Transverse colon (tissue), 4 donors: ENCODE measurements at regions not wholly inside any gene's neighbourhood (a gene's known extent, or its start where the extent isn't known, plus 50 kb on each side); places are given as distances from the start of the nearest gene placed in this dataset.

Experiments used
- DNase-seq: peaks from one replicate; pipeline ENCODE4 v3.0.0-alpha.2; 2019
- H3K27ac ChIP-seq, 4 donors: fragments of 200-600 bp; sonication (generic); 2 replicates each; pipeline ENCODE4 v1.5.1; 2016 to 2018; ENCODE audit warnings: inconsistent platforms in 4 of 4
- H3K27me3 ChIP-seq: fragments of 200-600 bp; sonication (generic); 2 replicates; pipeline ENCODE4 v1.5.1; 2017; ENCODE audit warnings: inconsistent platforms
- H3K36me3 ChIP-seq, 4 donors: fragments of 200-600 bp; sonication (generic); 2 replicates each; pipeline ENCODE4 v1.5.1; 2017 to 2019; ENCODE audit warnings: inconsistent platforms in 4 of 4
- H3K4me1 ChIP-seq, 4 donors: fragments of 200-600 bp; sonication (generic); 2 replicates each; pipeline ENCODE4 v1.5.1; 2017 to 2020; ENCODE audit warnings: inconsistent platforms in 4 of 4
- H3K4me3 ChIP-seq, 4 donors: fragments of 200-600 bp; sonication (generic); 1 replicate in 1 of 4; 2 replicates in 3 of 4; pipeline versions ENCODE4 v1.5.1 to v1.6.1; 2017 to 2019; ENCODE audit warnings: inconsistent platforms in 4 of 4
- H3K9me3 ChIP-seq, 2 donors: fragments of 200-600 bp; sonication (generic); 2 replicates each; pipeline ENCODE4 v1.5.1; 2017 to 2019; ENCODE audit warnings: inconsistent platforms in 2 of 2
- CTCF ChIP-seq, 5 experiments: fragments of 200-600 bp in 3 of 5; fragments of 450-650 bp in 2 of 5; sonication (generic) in 3 of 5; IDR thresholded peaks; 1 replicate in 2 of 5; 2 replicates in 3 of 5; pipeline ENCODE4 v1.5.1; 2016 to 2017; ENCODE audit warnings: antibody characterized with exemption in 5 of 5, inconsistent platforms in 3 of 5, mild to moderate bottlenecking in 2 of 5, moderate library complexity in 1 of 5
- EP300 ChIP-seq: sonication (generic); formaldehyde crosslinking; IDR thresholded peaks from one replicate; pipeline ENCODE4 v1.6.1; 2017; ENCODE audit warnings: antibody characterized with exemption, low read depth
- POLR2A ChIP-seq: fragments of 450-650 bp; IDR thresholded peaks from one replicate; pipeline ENCODE4 v1.6.1; 2016; ENCODE audit warnings: antibody characterized with exemption, mild to moderate bottlenecking, moderate library complexity
- POLR2AphosphoS5 ChIP-seq, 3 donors: sonication (generic); formaldehyde crosslinking; IDR thresholded peaks; one replicate each; pipeline ENCODE4 v1.6.1; 2016; ENCODE audit warnings: antibody characterized with exemption in 3 of 3
- WGBS, 2 donors: methylation state at CpG; one replicate each; pipeline ENCODE4 v1.1.5; 2018; ENCODE audit warnings: low coverage in 1 of 2; 5-methylcytosine and 5-hydroxymethylcytosine counted together
- in situ Hi-C, 4 donors: fragments of 200-750 bp; cut with MboI; loops; one replicate each; pipeline versions ENCODE4 v1.15.0 to v1.15.1; 2017; ENCODE audit warnings: low sequenced_read_pairs in 3 of 4, low pct_ligation_motif_present in 1 of 4, low pct_unique_long_range_greater_than_20kb in 1 of 4
- intact Hi-C: fragments of 100-400 bp; cut with DNase I; formaldehyde crosslinking; loops from one replicate; pipeline ENCODE4 v1.15.1; 2023; ENCODE audit warnings: low total_unique reads

GRCh38 chr7:13656330-13656729 is 333.1 kb downstream of the ETV1 start:
- no peak overlapping the region for H3K27ac ChIP-seq
- H3K27me3 ChIP-seq = no peaks in the 10 kb centered on the region
- 75 to 81% methylated on average over 1 of the region's 1 CpG for WGBS, 2 donors
- TF ChIP-seq CTCF (IDR thresholded peaks at IDR 0.05) (no peak), POLR2A (no peak), EP300 (no peak), POLR2AphosphoS5 (IDR thresholded peaks at IDR 0.05) (no peak)
- in situ Hi-C loops = no loop called here
- intact Hi-C loops = no loop called here
- no peak for DNase-seq
- no peaks in the 10 kb centered on the region for H3K4me1 ChIP-seq
- H3K9me3 ChIP-seq = peaks cover 0 to 4% of the 10 kb centered on the region in 2 donors
- no peaks in the 10 kb centered on the region for H3K36me3 ChIP-seq
- no peak overlapping the region for H3K4me3 ChIP-seq

- Histone ChIP-seq H3K36me3 (no peaks in the 10 kb centered on the region), H3K9me3 (no peaks in the 10 kb centered on the region), H3K4me1 (no peaks in the 10 kb centered on the region), H3K4me3 (no peak overlapping the region), H3K27ac (no peak overlapping the region), H3K27me3 (no peaks in the 10 kb centered on the region)
- no peak for TF ChIP-seq POLR2A
- no peak for TF ChIP-seq POLR2AphosphoS5 (IDR thresholded peaks at IDR 0.05)
- TF ChIP-seq CTCF (IDR thresholded peaks at IDR 0.05) = no peak
- no peak for TF ChIP-seq EP300
- DNase-seq = no peak
- intact Hi-C loops = no loop called here
- 88% methylated on average over 6 of the region's 6 CpGs; no CpG with 5 or more reads in 1 of the 2 donors for WGBS, 2 donors
- in situ Hi-C loops = no loop called here
Measured at GRCh38 chr7:13673290-13673689, 316.2 kb downstream of the ETV1 start.

- H3K27me3 ChIP-seq = no peaks in the 10 kb centered on the region
- WGBS, 2 donors = 58 to 80% methylated on average over 1 of the region's 1 CpG
- no peak overlapping the region for H3K4me3 ChIP-seq
- no peaks in the 10 kb centered on the region for H3K9me3 ChIP-seq
- intact Hi-C loops = no loop called here
- in situ Hi-C loops = no loop called here
- H3K4me1 ChIP-seq = no peaks in the 10 kb centered on the region
- no peak overlapping the region for H3K27ac ChIP-seq
- H3K36me3 ChIP-seq = no peaks in the 10 kb centered on the region
- TF ChIP-seq POLR2AphosphoS5 (IDR thresholded peaks at IDR 0.05) = no peak
- no peak for TF ChIP-seq EP300
- TF ChIP-seq POLR2A = no peak
- no peak for TF ChIP-seq CTCF (IDR thresholded peaks at IDR 0.05)
- DNase-seq = no peak
Measured at GRCh38 chr7:13682626-13683025, 306.8 kb downstream of the ETV1 start.

- intact Hi-C loops (no loop called here), in situ Hi-C loops (no loop called here)
- H3K27me3 ChIP-seq = no peaks in the 10 kb centered on the region
- H3K27ac ChIP-seq = no peak overlapping the region
- no peak for DNase-seq
- H3K36me3 ChIP-seq = no peaks in the 10 kb centered on the region
- H3K9me3 ChIP-seq = no peaks in the 10 kb centered on the region
- TF ChIP-seq POLR2A (no peak), POLR2AphosphoS5 (IDR thresholded peaks at IDR 0.05) (no peak), EP300 (no peak), CTCF (IDR thresholded peaks at IDR 0.05) (no peak)
- H3K4me3 ChIP-seq = no peak overlapping the region
- WGBS, 2 donors = 80% methylated on average over 1 of the region's 1 CpG; no CpG with 5 or more reads in 1 of the 2 donors
- no peaks in the 10 kb centered on the region for H3K4me1 ChIP-seq
Measured at GRCh38 chr7:13687500-13687899, 302.0 kb downstream of the ETV1 start.
